Hindlimb muscle (tissue), 1 donor: ENCODE measurements at regions not wholly inside any gene's neighbourhood (a gene's known extent, or its start where the extent isn't known, plus 50 kb on each side); places are given as distances from the start of the nearest gene placed in this dataset.

Experiments used
- DNase-seq: peaks from one replicate; pipeline ENCODE4 v3.0.0-alpha.2; 2013

DNA sequence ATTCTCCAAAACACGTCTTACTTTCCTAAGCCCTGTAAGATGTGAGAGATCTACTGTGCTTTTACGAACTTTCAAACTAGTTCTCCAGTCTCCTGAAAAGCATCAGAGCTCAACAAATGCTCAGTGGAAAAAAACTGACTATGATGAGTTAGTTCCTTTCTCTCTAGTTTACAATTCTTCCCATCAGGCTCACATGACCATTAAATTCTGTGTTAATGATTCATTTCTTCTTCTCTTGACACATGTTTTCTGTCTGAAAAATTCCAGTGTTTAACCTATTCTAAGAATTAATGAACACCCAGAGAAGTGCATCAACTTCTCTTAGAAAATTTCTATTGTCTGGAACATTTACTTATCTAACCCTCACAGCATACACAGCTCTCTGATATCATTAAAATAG is 844.3 kb downstream of the SI start:
- DNase-seq, result no peak

DNA sequence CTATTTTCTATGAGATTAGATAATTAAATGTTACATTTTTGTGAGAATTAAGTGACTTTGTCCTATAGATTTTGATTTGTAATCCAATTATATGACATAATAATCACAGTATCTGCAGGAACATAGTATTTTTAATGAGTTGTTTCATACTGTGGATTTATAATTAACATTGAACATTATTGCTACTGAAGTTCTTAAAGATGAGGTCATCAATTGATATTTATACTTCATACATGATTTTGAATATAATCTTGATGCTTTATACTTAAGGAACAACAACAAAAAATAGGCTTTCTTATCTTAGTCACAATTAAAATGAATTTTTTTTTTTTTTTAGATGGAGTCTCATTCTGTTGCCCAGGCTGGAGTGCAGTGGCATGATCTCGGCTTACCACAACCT is 846.6 kb downstream of the SI start:
- DNase-seq, result no peak

DNA sequence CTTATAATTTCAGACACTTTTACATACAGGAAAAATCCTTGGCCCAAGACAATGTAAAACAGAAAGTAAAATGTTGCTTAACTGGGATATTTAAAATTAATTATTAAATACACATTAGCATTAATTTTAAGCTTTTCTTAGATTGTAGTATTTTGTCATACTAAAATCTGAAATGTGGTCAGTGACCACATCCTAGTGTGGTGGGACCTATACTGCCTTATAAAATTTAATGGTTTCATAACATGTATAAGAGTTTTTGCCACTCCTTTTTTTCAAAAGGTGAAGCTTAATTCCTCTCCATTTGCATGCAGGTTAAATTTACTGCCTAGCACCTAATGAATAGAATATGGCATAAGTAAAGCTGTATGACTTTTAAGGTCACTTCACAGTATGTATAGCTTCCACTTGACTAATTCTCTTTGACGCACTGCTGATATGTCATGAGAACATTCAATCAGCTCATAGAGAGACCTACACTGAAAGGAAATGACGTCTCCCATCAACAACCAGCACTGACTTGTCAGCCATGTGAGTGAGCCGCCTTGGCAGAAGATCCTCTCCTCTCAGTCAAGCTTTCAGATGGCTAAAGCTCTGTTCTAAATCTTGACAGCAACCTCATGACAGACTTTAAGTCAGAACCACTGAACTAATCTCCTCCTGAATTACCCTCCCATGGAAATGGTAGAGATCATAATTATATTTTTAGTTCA is 847.8 kb downstream of the SI start:
- DNase-seq, result no peak

DNA sequence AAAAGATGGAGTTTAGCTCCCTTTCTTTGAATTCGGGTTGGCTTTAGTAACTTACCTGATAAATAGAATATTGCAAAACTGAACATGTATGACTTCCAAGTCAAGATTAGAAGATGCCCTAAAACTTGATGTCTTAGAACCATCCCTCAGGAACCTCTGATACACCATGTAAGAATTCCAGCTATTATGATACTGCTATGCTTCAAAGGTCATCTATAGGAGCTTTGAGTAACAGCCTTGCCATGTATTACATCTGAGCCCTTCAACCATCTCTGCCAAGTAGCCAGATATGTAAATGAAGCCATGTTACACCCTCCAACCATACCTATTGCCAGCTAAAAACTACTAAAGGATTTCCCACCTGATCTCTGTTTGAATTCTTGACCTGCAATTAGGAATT is 854.2 kb downstream of the SI start:
- DNase-seq, result no peak

DNA sequence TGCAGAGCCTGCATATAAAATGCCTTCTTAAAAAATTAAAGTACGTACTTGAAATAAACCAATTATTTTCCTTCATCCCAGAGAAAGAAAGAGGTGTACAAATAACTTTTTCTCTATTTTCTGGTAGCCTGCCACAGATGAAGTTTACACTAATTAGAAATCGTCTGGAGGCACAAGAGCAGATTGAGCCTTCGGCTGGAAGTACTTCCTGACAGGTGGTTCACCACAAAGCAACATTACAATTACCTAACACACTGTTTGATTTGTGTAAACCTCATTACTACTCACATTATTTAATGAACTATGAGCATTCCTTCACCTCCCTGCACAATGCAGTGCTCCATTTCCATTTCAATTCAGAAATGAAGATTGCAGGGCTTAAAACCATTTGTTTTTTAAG is 856.1 kb downstream of the SI start:
- DNase-seq, result no peak

DNA sequence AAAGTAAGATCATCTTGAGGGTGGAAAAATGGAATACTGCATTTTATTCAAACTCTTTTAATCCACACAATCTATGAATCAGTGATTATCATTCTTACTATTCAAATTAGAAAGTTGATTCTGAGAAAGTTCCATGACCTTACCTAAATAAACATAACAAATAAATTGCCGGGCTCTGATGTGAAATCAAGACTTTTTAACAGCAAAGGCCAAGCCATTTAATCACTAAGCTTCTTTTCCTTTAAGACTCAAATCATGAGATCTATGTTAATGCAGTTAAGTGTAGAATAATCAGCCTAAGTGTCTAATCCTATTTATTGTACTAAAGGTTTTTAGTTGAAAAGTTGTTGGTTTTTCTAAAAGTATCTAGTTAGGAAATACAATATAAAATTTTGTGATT is 857.0 kb downstream of the SI start:
- DNase-seq, result no peak

DNA sequence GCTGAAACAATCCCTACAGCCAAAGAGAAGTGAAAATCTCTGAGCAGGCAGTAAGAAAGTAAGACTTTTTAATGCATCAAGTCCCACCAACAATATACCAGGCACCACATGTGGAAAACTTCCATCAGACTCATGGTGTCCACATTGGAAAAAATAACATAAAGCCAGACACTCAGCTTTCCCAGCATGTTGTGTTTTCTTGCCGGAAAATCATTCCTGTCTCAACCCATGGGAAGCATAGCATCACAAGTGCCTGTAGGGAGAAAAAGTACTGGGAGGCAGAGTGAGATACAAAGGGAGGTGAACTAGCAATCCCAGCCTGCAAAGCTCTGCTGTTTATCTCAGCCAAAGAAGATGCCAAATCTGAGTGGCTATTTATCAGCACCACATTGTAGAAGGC is 868.9 kb downstream of the SI start:
- no peak for DNase-seq

DNA sequence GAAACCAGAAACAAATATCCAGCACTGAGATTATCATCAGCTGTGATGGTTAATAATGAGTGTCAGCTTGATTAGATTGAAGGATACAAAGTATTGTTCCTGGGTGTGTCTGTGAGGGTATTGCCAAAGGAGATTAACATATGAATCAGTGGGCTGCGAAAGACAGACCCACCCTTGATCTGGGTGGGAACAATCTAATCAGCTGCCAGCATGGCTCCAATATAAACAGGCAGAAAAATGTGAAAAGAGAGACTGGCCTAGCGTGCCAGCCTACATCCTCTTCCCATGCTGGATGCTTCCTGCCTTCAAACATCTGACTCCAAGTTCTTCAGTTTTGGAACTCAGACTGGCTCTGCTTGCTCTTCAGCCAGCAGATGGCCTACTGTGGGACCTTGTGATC is 869.5 kb downstream of the SI start:
- DNase-seq, result no peak

DNA sequence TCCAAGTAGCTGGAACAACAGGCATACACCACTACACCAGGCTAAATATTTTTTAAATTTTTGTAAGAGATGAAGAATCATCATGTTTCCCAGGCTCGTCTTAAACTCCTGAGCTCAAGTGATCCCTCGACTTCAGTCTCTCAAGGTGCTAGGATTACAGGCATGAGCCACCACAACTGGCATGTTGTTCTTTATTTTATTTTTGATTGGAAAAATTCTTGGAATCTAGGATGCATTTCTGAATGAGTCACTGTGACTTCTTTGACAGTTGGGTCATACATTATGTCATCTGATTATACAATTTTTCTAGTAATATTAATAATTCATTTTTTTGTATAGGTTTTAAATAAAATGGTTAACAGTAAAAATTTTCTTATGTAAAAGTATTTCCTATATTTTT is 870.2 kb downstream of the SI start:
- DNase-seq, result no peak

DNA sequence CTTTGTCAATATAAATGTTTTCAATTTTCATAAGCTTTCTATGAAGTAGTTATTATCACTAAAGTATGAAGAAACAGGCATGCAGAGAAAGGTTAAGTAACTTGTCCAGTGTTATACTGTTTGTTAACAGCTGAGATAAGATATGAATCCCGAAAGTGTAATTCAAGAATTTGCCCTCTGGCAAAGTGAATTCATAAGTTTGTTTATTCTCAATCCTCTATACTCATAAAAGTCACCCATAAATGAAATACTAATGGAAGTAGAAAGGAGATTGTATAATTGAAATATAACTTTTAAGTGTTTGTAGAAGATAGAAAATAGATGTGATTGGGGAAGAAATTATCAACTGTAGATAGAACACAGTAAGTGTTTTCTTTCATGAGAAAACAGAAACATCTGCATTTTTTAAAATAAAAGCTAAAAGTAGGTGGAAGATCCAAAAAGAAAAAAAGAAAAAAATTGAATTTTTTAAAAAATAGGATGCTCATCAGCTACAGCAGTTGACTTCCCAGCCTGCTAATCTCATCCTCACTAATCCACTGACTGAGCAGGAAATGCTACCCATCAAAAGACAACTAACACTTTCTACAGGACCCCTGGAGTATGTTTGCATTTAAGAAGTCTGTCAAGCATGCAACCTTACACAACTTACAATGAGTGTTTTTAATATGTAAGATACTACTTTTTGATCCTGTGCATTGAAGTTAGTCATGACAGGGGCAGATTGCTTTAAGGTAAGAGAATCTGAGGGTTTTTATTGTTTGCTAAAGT is 878.1 kb downstream of the SI start:
- DNase-seq, result no peak

DNA sequence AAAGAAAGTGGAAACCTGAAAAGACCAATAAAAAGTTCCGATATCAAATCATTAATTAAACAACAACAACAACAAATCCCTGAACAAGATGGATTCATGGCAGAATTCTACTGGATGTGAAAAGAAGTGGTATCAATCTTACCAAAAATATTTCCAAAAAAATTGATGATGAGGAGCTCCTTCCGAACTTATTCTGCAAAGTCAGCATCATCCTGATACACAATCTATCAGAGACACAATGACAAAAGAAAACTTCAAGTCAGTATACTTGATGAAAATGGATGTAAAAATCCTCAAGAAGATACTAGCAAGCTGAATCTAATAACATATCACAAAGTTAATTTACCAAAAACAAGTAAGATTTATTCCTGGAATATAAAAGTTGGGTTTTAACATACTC is 881.8 kb downstream of the SI start:
- DNase-seq, result no peak

DNA sequence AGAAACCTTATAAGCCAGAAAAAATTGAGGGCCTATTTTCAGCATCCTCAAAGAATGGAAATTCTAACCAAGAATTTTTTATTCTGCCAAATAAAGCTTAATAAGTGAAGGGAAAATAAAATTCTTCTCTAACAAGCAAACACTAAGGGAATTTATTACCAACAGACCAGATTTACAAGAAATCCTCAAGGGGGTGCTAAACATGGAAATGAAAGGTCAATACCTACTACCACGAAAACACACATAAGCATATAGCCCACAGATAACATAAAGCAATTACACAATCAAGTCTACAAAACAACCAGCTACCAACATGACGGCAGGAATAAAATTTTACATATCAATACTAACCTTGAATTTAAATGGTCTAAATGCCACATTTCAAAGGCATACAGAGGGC is 883.5 kb downstream of the SI start:
- DNase-seq, result no peak

DNA sequence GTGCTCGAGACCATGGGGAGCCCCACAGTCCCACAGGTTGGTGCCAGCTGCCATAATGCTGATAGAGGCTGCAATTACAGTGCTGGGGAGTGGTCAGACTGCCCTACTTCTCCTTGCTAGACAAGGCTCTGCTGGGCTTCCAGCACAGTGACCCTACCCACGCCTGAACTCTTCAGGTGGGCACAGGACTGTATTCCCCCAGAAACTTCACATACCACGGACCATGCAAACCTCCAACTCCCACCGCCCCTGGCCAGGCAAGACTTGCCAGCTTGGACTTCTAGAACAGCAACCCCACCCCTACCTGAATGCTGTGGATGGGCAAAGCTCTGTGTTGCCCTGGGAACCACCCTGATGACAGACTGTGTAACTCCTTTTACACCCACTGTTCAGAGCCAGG is 885.3 kb downstream of the SI start:
- DNase-seq, result no peak

DNA sequence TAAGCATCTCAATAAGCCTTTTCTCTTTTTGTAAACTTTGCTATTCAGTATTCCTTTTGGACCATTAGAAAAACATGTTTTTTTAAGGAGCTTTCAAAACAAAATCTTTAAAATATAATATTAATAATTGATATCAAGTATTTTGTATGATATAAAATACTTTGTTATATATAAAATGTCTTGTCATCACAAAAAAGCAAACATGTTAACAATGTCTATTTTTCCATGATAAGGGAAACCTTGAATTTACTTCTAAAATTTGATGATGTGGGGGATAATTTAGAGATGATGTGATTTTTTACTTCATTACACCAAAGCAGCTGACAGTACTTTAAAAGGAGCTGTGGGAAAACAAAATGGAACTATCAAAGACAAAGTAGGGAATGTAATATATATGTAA is 887.7 kb downstream of the SI start:
- DNase-seq, result no peak

DNA sequence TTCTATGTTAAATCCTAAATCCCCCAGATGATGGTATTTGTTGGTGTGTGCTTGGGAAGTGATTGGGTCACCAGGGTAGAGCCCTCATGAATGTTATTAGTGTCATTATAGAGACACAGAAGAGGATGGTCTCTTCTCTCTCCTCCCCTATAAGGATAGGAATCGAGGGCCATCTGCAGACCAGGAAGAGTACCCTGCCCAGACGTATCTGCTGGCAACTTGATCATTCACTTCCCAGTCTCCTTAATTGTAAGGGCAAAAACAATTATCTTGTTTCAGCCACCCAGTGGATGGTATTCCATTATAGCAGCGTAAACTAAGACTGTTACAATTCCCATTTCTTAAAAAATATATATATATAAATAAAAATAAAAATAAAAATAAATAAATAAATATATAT is 892.2 kb downstream of the SI start:
- DNase-seq, result no peak

DNA sequence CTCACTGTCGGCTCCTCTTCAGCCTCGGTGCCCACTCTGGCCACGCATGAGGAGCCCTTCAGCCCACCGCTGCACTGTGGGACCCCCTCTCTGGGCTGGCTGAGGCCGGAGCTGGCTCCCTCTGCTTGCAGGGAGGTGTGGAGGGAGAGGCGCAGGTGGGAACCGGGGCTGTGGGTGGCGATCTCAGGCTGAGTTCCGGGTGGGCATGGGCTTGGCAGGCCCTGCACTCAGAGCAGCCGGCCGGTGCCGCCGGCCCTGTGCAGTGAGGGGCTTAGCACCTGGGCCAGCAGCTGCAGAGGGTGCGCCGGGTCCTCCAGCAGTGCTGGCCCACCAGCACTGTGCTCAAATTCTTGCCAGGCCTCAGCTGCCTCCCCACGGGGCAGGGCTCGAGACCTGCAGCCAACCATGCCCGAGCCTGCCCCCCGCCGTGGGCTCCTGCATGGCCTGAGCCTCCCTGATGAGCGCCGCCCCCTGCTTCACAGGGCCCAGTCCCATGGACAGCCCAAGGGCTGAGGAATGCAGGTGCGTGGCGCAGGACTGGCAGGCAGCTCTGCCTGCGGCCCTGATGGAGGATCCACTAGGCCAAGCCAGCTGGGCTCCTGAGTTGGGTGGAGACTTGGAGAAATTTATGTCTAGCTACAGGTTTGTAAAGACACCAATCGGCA is 899.1 kb downstream of the SI start:
- DNase-seq, result no peak

DNA sequence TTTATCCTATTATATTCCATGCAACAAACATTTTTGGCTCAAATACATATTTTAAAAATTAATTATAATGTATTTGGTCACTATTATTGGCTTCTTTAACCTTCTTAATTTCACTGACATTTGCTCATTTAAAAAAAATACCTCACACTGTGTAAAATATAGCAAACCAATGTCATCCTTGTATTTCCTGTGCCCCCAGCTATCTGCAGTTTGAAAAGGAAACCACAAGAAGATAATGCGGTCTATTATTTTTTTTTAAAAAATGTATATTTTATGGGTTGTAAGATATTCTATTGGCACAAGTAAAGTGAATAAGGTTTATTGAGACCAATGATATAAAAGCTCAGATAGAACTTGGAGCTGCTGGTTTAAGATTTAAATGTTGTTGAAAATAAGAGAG is 904.2 kb downstream of the SI start:
- DNase-seq, result no peak

DNA sequence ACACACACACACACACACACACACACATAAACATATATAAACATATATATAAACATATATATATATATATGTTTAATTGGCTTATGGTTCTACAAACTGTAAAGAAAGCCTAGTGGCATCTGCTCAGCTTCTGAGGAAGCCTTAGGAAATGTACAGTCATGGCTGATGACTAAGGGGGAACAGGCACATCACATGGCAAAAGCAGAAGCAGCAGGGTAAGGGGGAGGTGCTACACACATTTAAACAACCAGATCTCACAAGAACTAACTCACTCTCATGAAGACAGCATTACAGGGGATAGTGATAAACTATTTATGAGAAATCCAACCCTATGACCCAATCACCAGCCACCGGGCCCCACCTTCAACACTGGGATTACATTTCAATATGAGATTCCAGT is 922.9 kb downstream of the SI start:
- DNase-seq, result no peak

DNA sequence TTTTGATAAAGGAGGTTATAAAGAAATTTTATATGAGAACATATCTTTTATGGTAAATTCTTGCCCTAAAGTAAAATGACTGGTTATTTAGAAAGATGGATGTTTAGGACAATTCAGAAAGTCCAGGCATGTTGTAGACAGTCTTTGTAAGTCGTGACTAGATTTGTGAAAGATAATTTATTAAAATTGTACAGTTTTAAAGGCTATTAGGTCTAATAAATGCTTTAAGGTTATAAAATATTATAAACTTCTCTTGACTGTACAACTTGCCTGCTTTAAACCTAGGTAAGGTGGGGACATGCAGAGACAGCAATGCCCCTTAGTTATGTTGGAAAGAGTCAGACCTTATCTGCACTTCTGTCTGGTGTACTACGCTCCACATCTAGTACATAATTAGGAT is 933.5 kb downstream of the SI start:
- no peak for DNase-seq

DNA sequence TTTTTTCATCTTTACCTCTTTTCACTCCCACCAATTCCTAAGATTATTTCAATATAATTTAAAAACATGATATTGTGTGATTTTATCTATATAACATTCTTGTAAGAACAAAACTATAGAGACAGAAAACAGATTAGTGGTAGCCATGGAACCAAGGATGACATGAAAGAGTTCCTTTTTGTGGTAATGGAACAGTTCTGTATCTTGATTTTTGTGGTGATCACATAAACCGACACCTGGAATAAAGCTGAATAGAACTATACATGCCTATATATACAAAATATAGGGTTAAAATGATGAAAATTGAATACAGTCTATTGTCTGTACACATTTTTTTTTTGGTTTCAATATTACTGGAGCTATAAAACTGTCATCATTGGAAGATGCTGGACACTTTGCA is 945.4 kb downstream of the SI start:
- DNase-seq, result no peak

DNA sequence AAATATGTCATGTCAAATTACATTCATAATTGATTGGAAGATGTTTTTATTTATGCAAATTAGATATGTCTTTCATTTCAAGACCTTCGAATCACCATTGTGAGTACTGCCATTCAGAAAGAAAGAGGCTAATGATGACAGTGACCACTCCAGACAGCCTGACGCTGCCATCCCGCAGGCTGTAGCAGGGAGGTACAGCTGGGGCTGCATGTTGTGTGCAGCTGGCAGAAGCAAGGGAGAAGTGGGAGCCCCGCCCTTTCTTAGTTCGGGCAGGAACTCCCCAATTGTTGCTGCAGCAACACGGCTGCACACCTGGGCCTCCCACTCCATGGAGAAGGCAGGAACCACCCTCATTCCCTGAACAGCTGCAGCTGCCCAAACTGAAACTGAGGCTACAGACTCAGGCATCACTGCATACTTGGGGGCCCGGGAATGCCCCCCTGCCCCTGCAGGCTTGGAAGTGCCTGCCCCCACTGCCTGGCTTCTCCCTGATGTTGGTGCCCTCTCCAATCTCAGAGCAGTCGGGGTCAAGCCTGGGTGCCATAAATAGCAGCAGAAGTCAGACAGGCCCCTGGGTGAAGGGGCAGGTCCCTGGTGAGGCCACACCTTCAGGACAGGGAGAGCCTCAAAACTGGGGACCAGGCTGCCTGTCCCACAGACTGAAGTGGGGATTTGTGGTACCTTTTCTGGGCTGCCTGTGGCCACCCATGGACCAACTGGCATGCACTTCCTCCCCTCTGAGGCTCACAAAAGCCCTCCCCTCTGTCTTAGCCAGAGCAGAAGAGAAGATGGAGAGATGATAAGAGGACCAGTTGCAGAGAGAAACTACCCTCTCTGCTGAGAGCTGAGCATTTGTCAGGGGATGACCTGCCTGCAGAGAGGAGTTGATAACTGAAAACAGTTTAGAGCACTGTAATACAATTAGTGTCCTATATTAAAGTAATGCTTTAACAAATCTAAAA is 964.6 kb downstream of the SI start:
- no peak for DNase-seq

DNA sequence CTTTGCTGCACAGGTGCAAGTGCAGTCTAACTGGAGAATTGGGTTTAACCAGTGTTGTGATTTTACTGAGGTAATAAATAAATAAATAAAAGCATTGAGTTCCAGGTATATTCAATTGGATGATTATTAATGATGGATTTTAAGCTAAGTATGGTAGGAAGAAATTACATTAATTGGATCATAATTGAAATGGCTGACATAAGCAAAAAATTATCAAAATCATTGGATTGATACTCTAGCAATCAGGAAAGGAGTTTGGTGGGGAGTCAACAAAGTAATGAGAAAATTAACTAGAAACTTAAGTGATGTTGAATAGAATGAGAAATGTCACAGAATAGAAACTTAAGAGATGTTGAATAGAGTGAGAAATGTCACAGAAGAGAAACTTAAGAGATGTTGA is 981.9 kb downstream of the SI start:
- no peak for DNase-seq

DNA sequence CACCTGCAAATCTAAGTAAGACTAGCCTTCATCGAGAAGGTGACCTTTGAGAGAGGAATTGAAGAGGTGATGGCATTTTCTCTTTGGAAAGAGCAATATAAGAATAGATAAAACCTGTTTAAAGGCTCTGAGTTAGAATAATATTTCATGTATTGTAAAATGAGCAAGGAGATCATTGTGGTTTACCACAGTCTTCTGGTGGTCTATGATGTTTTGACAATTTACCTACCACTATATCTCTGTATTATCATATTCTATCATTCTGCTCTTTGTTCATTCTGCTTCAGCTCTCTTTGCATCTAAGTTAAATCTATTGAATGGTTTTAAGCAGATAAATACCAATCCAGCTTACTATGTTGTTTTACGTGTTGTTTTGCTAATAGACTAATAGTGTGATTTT is 982.3 kb downstream of the SI start:
- DNase-seq, result no peak
